ENCODE measurements at regions not wholly inside any gene's neighbourhood (a gene's known extent, or its start where the extent isn't known, plus 50 kb on each side); places are given as distances from the start of the nearest gene placed in this dataset.

- Histone ChIP-seq H3K4me3 (ENCODE audit: low read depth, low read length) (no peak overlapping the region), H3K9ac (ENCODE audit: low read length) (no peak overlapping the region), H3K4me1 (ENCODE audit: control insufficient read depth, insufficient read depth, low read length) (peaks cover 18% of the 10 kb centered on the region), H3K27me3 (ENCODE audit: control insufficient read depth, insufficient read depth, low read length) (no peaks in the 10 kb centered on the region), H3K9me3 (ENCODE audit: control insufficient read depth, insufficient read depth, low read depth, low read length) (no peaks in the 10 kb centered on the region), H3K36me3 (ENCODE audit: control insufficient read depth, insufficient read depth, low read length) (no peaks in the 10 kb centered on the region), H3K27ac (ENCODE audit: low read depth, low read length) (no peak overlapping the region)
These were observed 68.0 kb upstream of the TNS3 start for GRCh38 chr7:47649919-47650318.

- no peak overlapping the region for H3K27ac ChIP-seq (ENCODE audit: low read depth, low read length)
- H3K9me3 ChIP-seq (ENCODE audit: control insufficient read depth, insufficient read depth, low read depth, low read length), result no peaks in the 10 kb centered on the region
- H3K9ac ChIP-seq (ENCODE audit: low read length), result no peak overlapping the region
- H3K36me3 ChIP-seq (ENCODE audit: control insufficient read depth, insufficient read depth, low read length), result no peaks in the 10 kb centered on the region
- H3K4me1 ChIP-seq (ENCODE audit: control insufficient read depth, insufficient read depth, low read length), result peaks cover 11% of the 10 kb centered on the region; the same call in 1 of the 2 replicates
- no peaks in the 10 kb centered on the region for H3K27me3 ChIP-seq (ENCODE audit: control insufficient read depth, insufficient read depth, low read length)
- no peak overlapping the region for H3K4me3 ChIP-seq (ENCODE audit: low read depth, low read length)
These were observed 66.5 kb upstream of the TNS3 start for GRCh38 chr7:47648275-47648925.

GRCh38 chr7:47647918-47648250 is 66.0 kb upstream of the TNS3 start:
- Histone ChIP-seq H3K4me3 (ENCODE audit: low read depth, low read length) (no peak overlapping the region), H3K36me3 (ENCODE audit: control insufficient read depth, insufficient read depth, low read length) (no peaks in the 10 kb centered on the region), H3K4me1 (ENCODE audit: control insufficient read depth, insufficient read depth, low read length) (peaks cover 10% of the 10 kb centered on the region; the same call in 1 of the 2 replicates), H3K9ac (ENCODE audit: low read length) (no peak overlapping the region), H3K27ac (ENCODE audit: low read depth, low read length) (no peak overlapping the region), H3K27me3 (ENCODE audit: control insufficient read depth, insufficient read depth, low read length) (no peaks in the 10 kb centered on the region), H3K9me3 (ENCODE audit: control insufficient read depth, insufficient read depth, low read depth, low read length) (no peaks in the 10 kb centered on the region)

- H3K27ac ChIP-seq (ENCODE audit: low read depth, low read length), result no peak overlapping the region
These were observed 65.4 kb upstream of the TNS3 start for GRCh38 chr7:47647181-47647917.

GRCh38 chr7:47643716-47644400 is 61.9 kb upstream of the TNS3 start:
- Histone ChIP-seq H3K27ac (ENCODE audit: low read depth, low read length) (no peak overlapping the region), H3K9me3 (ENCODE audit: control insufficient read depth, insufficient read depth, low read depth, low read length) (no peaks in the 10 kb centered on the region), H3K4me1 (ENCODE audit: control insufficient read depth, insufficient read depth, low read length) (peaks cover 18% of the 10 kb centered on the region; the same call in 1 of the 2 replicates), H3K36me3 (ENCODE audit: control insufficient read depth, insufficient read depth, low read length) (no peaks in the 10 kb centered on the region), H3K4me3 (ENCODE audit: low read depth, low read length) (no peak overlapping the region), H3K27me3 (ENCODE audit: control insufficient read depth, insufficient read depth, low read length) (no peaks in the 10 kb centered on the region), H3K9ac (ENCODE audit: low read length) (no peak overlapping the region)

More at GRCh38 chr7:47647181-47647917, 65.4 kb upstream of the TNS3 start:
- Histone ChIP-seq H3K4me1 (ENCODE audit: control insufficient read depth, insufficient read depth, low read length) (peaks cover 10% of the 10 kb centered on the region; the same call in 1 of the 2 replicates), H3K4me3 (ENCODE audit: low read depth, low read length) (no peak overlapping the region), H3K9ac (ENCODE audit: low read length) (peak overlapping the region; percentile 26), H3K27me3 (ENCODE audit: control insufficient read depth, insufficient read depth, low read length) (no peaks in the 10 kb centered on the region), H3K36me3 (ENCODE audit: control insufficient read depth, insufficient read depth, low read length) (no peaks in the 10 kb centered on the region), H3K9me3 (ENCODE audit: control insufficient read depth, insufficient read depth, low read depth, low read length) (no peaks in the 10 kb centered on the region)

- Histone ChIP-seq H3K27ac (ENCODE audit: low read depth, low read length) (no peak overlapping the region), H3K4me1 (ENCODE audit: control insufficient read depth, insufficient read depth, low read length) (peaks cover 28% of the 10 kb centered on the region), H3K36me3 (ENCODE audit: control insufficient read depth, insufficient read depth, low read length) (no peaks in the 10 kb centered on the region), H3K9me3 (ENCODE audit: control insufficient read depth, insufficient read depth, low read depth, low read length) (no peaks in the 10 kb centered on the region), H3K27me3 (ENCODE audit: control insufficient read depth, insufficient read depth, low read length) (no peaks in the 10 kb centered on the region), H3K9ac (ENCODE audit: low read length) (no peak overlapping the region), H3K4me3 (ENCODE audit: low read depth, low read length) (no peak overlapping the region)
These were observed 58.4 kb upstream of the TNS3 start for GRCh38 chr7:47640265-47640664.

GRCh38 chr7:47639495-47640110 is 57.7 kb upstream of the TNS3 start:
- no peaks in the 10 kb centered on the region for H3K9me3 ChIP-seq (ENCODE audit: control insufficient read depth, insufficient read depth, low read depth, low read length)
- H3K27ac ChIP-seq (ENCODE audit: low read depth, low read length), result no peak overlapping the region
- no peak overlapping the region for H3K9ac ChIP-seq (ENCODE audit: low read length)
- peaks cover 7% of the 10 kb centered on the region; the same call in 1 of the 2 replicates for H3K27me3 ChIP-seq (ENCODE audit: control insufficient read depth, insufficient read depth, low read length)
- peaks cover 33% of the 10 kb centered on the region for H3K4me1 ChIP-seq (ENCODE audit: control insufficient read depth, insufficient read depth, low read length)
- H3K36me3 ChIP-seq (ENCODE audit: control insufficient read depth, insufficient read depth, low read length), result no peaks in the 10 kb centered on the region
- no peak overlapping the region for H3K4me3 ChIP-seq (ENCODE audit: low read depth, low read length)

GRCh38 chr7:47638679-47639315 is 56.9 kb upstream of the TNS3 start:
- Histone ChIP-seq H3K27me3 (ENCODE audit: control insufficient read depth, insufficient read depth, low read length) (peaks cover 13% of the 10 kb centered on the region; the same call in 1 of the 2 replicates), H3K9me3 (ENCODE audit: control insufficient read depth, insufficient read depth, low read depth, low read length) (no peaks in the 10 kb centered on the region), H3K9ac (ENCODE audit: low read length) (no peak overlapping the region), H3K4me3 (ENCODE audit: low read depth, low read length) (no peak overlapping the region), H3K27ac (ENCODE audit: low read depth, low read length) (no peak overlapping the region), H3K36me3 (ENCODE audit: control insufficient read depth, insufficient read depth, low read length) (no peaks in the 10 kb centered on the region), H3K4me1 (ENCODE audit: control insufficient read depth, insufficient read depth, low read length) (peaks cover 33% of the 10 kb centered on the region)

GRCh38 chr7:47636433-47637175 is 54.7 kb upstream of the TNS3 start:
- H3K9me3 ChIP-seq (ENCODE audit: control insufficient read depth, insufficient read depth, low read depth, low read length), result no peaks in the 10 kb centered on the region
- H3K4me3 ChIP-seq (ENCODE audit: low read depth, low read length), result no peak overlapping the region
- peaks cover 13% of the 10 kb centered on the region; the same call in 1 of the 2 replicates for H3K27me3 ChIP-seq (ENCODE audit: control insufficient read depth, insufficient read depth, low read length)
- peaks cover 33% of the 10 kb centered on the region for H3K4me1 ChIP-seq (ENCODE audit: control insufficient read depth, insufficient read depth, low read length)
- H3K27ac ChIP-seq (ENCODE audit: low read depth, low read length), result no peak overlapping the region
- H3K36me3 ChIP-seq (ENCODE audit: control insufficient read depth, insufficient read depth, low read length), result no peaks in the 10 kb centered on the region
- no peak overlapping the region for H3K9ac ChIP-seq (ENCODE audit: low read length)

- Histone ChIP-seq H3K9ac (ENCODE audit: low read length) (no peak overlapping the region), H3K27ac (ENCODE audit: low read depth, low read length) (no peak overlapping the region), H3K36me3 (ENCODE audit: control insufficient read depth, insufficient read depth, low read length) (no peaks in the 10 kb centered on the region), H3K27me3 (ENCODE audit: control insufficient read depth, insufficient read depth, low read length) (peaks cover 13% of the 10 kb centered on the region; the same call in 1 of the 2 replicates), H3K4me3 (ENCODE audit: low read depth, low read length) (no peak overlapping the region), H3K4me1 (ENCODE audit: control insufficient read depth, insufficient read depth, low read length) (peaks cover 33% of the 10 kb centered on the region), H3K9me3 (ENCODE audit: control insufficient read depth, insufficient read depth, low read depth, low read length) (no peaks in the 10 kb centered on the region)
These were observed 54.1 kb upstream of the TNS3 start for GRCh38 chr7:47636081-47636432.

Data from HUES6 (cell line).